H1 (cell line): ENCODE measurements at regions not wholly inside any gene's neighbourhood (a gene's known extent, or its start where the extent isn't known, plus 50 kb on each side); places are given as distances from the start of the nearest gene placed in this dataset.

Experiments used
- CTCF ChIA-PET: fragments of 300-600 bp; sonication (Branson Sonifier 250); formaldehyde crosslinking; loops from one replicate; lab custom pipeline; 2021; ENCODE audit not compliant: partially characterized antibody; lab: Charles Lee
- POLR2A ChIA-PET: fragments of 300-600 bp; sonication (Branson Sonifier 250); formaldehyde crosslinking; loops from one replicate; lab custom pipeline; 2021; ENCODE audit warnings: inconsistent platforms; ENCODE audit not compliant: partially characterized antibody; lab: Charles Lee
- DNase-seq, 2 experiments: peaks; one replicate each; pipeline versions ENCODE4 v3.0.0 to v3.0.0-alpha.2; 2010 to 2022; ENCODE audit warnings: low spot score in 2 of 2, low read depth in 1 of 2, mixed read lengths in 1 of 2
- FAIRE-seq: peaks from 2 replicates; lab custom pipeline; 2011; peaks lifted over from hg19 to GRCh38; lab: Jason Lieb, UNC
- H2AFZ ChIP-seq: 2 replicates; pipeline ENCODE4 v1.8.1; 2012; ENCODE audit warnings: low read length, inconsistent platforms
- H2AK5ac ChIP-seq: 2 replicates; pipeline ENCODE4 v1.6.1; 2013; ENCODE audit warnings: low read depth, low read length
- H2BK120ac ChIP-seq: replicated peaks from 2 replicates; pipeline ENCODE3; 2013; ENCODE audit warnings: low read depth, low read length, inconsistent platforms
- H2BK12ac ChIP-seq: 2 replicates; pipeline ENCODE4 v1.6.1; 2013; ENCODE audit warnings: low read depth, low read length
- H2BK15ac ChIP-seq: 2 replicates; pipeline ENCODE4 v1.6.1; 2013; ENCODE audit warnings: low read length
- H2BK20ac ChIP-seq: 2 replicates; pipeline ENCODE4 v1.6.1; 2013; ENCODE audit warnings: low read length
- H2BK5ac ChIP-seq: 2 replicates; pipeline ENCODE4 v1.6.1; 2013; ENCODE audit warnings: low read depth, low read length
- H3K14ac ChIP-seq: 2 replicates; pipeline ENCODE4 v1.6.1; 2013; ENCODE audit warnings: inconsistent platforms; ENCODE audit not compliant: insufficient read length
- H3K18ac ChIP-seq: 2 replicates; pipeline ENCODE4 v1.6.1; 2013; ENCODE audit warnings: low read length; ENCODE audit errors: extremely low read depth
- H3K23ac ChIP-seq: 2 replicates; pipeline ENCODE4 v1.6.1; 2013; ENCODE audit warnings: inconsistent platforms; ENCODE audit not compliant: insufficient read length
- H3K23me2 ChIP-seq: 2 replicates; pipeline ENCODE4 v1.6.1; 2013; ENCODE audit warnings: low read depth, low read length
- H3K27ac ChIP-seq: 2 replicates; pipeline ENCODE4 v1.6.1; 2011; ENCODE audit warnings: low read depth, low read length, inconsistent platforms
- H3K27me3 ChIP-seq, 4 experiments: replicated peaks in 1 of 4; 1 replicate in 1 of 4; 2 replicates in 3 of 4; pipeline versions ENCODE4 v1.6.1 to v1.8.1; 2011 to 2013; ENCODE audit warnings: low read length in 3 of 4, mild to moderate bottlenecking in 3 of 4, inconsistent platforms in 2 of 4, mixed read lengths in 2 of 4, moderate library complexity in 1 of 4; ENCODE audit not compliant: control insufficient read depth in 3 of 4, insufficient read depth in 3 of 4; ENCODE audit errors: extremely low read depth in 1 of 4
- H3K36me3 ChIP-seq, 4 experiments: 2 replicates each; pipeline versions ENCODE4 v1.6.1 to v1.8.1; 2011 to 2013; ENCODE audit warnings: mild to moderate bottlenecking in 4 of 4, low read length in 3 of 4, moderate library complexity in 2 of 4, control low read depth in 1 of 4, inconsistent platforms in 1 of 4; ENCODE audit not compliant: insufficient read depth in 4 of 4, control insufficient read depth in 2 of 4
- H3K4ac ChIP-seq: replicated peaks from 2 replicates; pipeline ENCODE3; 2013; ENCODE audit warnings: low read length, low read depth, mixed read lengths, inconsistent platforms; ENCODE audit not compliant: insufficient read length
- H3K4me1 ChIP-seq, 4 experiments: replicated peaks in 1 of 4; 1 replicate in 1 of 4; 2 replicates in 3 of 4; pipeline versions ENCODE4 v1.6.1 to v1.8.1; 2011 to 2013; ENCODE audit warnings: low read length in 3 of 4, inconsistent platforms in 2 of 4, mixed read lengths in 1 of 4; ENCODE audit not compliant: insufficient read depth in 4 of 4, control insufficient read depth in 3 of 4
- H3K4me2 ChIP-seq, 2 experiments: 2 replicates each; pipeline versions ENCODE4 v1.6.1 to v1.8.1; 2011 to 2013; ENCODE audit warnings: low read depth in 2 of 2, low read length in 2 of 2, control low read depth in 1 of 2, inconsistent platforms in 1 of 2, mild to moderate bottlenecking in 1 of 2; ENCODE audit not compliant: insufficient read depth in 1 of 2
- H3K4me3 ChIP-seq, 4 experiments: fragments of 200-600, 300-600 bp in 1 of 4; sonication (generic), shearing (Covaris generic), sonication (Bioruptor Twin) in 1 of 4; 2 replicates each; pipeline versions ENCODE4 v1.5.1 to v1.8.1; 2011 to 2016; ENCODE audit warnings: low read length in 4 of 4, low read depth in 3 of 4, control low read depth in 2 of 4, inconsistent platforms in 2 of 4, mild to moderate bottlenecking in 2 of 4, mixed read lengths in 1 of 4, moderate library complexity in 1 of 4; ENCODE audit not compliant: insufficient read depth in 2 of 4; ENCODE audit errors: extremely low read depth in 1 of 4
- H3K56ac ChIP-seq: replicated peaks from 2 replicates; pipeline ENCODE3; 2013; ENCODE audit warnings: low read depth, mild to moderate bottlenecking, mixed read lengths, low read length, inconsistent platforms; ENCODE audit not compliant: insufficient read length
- H3K79me1 ChIP-seq: 2 replicates; pipeline ENCODE4 v1.6.1; 2013; ENCODE audit warnings: low read depth, low read length, control low read depth
- H3K79me2 ChIP-seq, 2 experiments: 2 replicates each; pipeline versions ENCODE4 v1.6.1 to v1.8.1; 2012 to 2013; ENCODE audit warnings: low read length in 2 of 2, mild to moderate bottlenecking in 2 of 2, inconsistent platforms in 1 of 2; ENCODE audit not compliant: insufficient read depth in 2 of 2, control insufficient read depth in 1 of 2
- H3K9ac ChIP-seq, 4 experiments: replicated peaks in 1 of 4; 1 replicate in 1 of 4; 2 replicates in 3 of 4; pipeline versions ENCODE4 v1.6.1 to v1.8.1; 2011 to 2013; ENCODE audit warnings: low read depth in 3 of 4, low read length in 3 of 4, control low read depth in 2 of 4, mild to moderate bottlenecking in 2 of 4, moderate library complexity in 2 of 4, inconsistent platforms in 1 of 4; ENCODE audit errors: extremely low read depth in 1 of 4
- H3K9me3 ChIP-seq, 2 experiments: 2 replicates each; pipeline versions ENCODE4 v1.6.1 to v1.8.1; 2012 to 2013; ENCODE audit warnings: mild to moderate bottlenecking in 2 of 2, moderate library complexity in 2 of 2, control low read depth in 1 of 2, inconsistent platforms in 1 of 2, low read depth in 1 of 2, low read length in 1 of 2, mixed read lengths in 1 of 2; ENCODE audit not compliant: insufficient read depth in 2 of 2
- H4K20me1 ChIP-seq, 2 experiments: replicated peaks in 1 of 2; 2 replicates each; pipeline versions ENCODE3 to v1.8.1; 2011 to 2013; ENCODE audit warnings: inconsistent platforms in 2 of 2, low read length in 2 of 2, mild to moderate bottlenecking in 1 of 2; ENCODE audit not compliant: insufficient read depth in 2 of 2, control insufficient read depth in 1 of 2
- H4K5ac ChIP-seq: 2 replicates; pipeline ENCODE4 v1.6.1; 2013; ENCODE audit warnings: low read length, low read depth, mixed read lengths, inconsistent platforms; ENCODE audit not compliant: insufficient read length
- H4K8ac ChIP-seq: 2 replicates; pipeline ENCODE4 v1.8.0; 2013; ENCODE audit warnings: mild to moderate bottlenecking, moderate library complexity, low read length, inconsistent platforms; ENCODE audit not compliant: insufficient read depth; ENCODE audit errors: extremely low read depth
- H4K91ac ChIP-seq: replicated peaks from 2 replicates; pipeline ENCODE3; 2013; ENCODE audit warnings: low read length, mixed read lengths, inconsistent platforms; ENCODE audit not compliant: insufficient read length
- BCL11A ChIP-seq, 2 experiments: IDR thresholded peaks; one replicate each; pipeline ENCODE4 v1.6.1; 2011; ENCODE audit warnings: low read depth in 2 of 2, low read length in 2 of 2, mild to moderate bottlenecking in 2 of 2
- CEBPB ChIP-seq: IDR thresholded peaks from 2 replicates; pipeline ENCODE4 v1.6.1; 2012; ENCODE audit warnings: low read depth, low read length
- CTCF ChIP-seq, 3 experiments: IDR thresholded peaks; 1 replicate in 2 of 3; 2 replicates in 1 of 3; pipeline versions ENCODE4 v1.5.1 to v1.6.1; 2011; ENCODE audit warnings: low read length in 3 of 3, mild to moderate bottlenecking in 3 of 3, inconsistent platforms in 2 of 3, low read depth in 1 of 3, moderate library complexity in 1 of 3; ENCODE audit not compliant: insufficient read depth in 1 of 3; ENCODE audit errors: control extremely low read depth in 1 of 3
- EGR1 ChIP-seq: IDR thresholded peaks from 2 replicates; pipeline ENCODE4 v1.6.1; 2011; ENCODE audit warnings: low read depth, low read length, borderline replicate concordance
- EZH2 ChIP-seq: fragments of 200-600 bp; sonication (generic); IDR thresholded peaks from 2 replicates; pipeline ENCODE4 v1.7.1; 2012; ENCODE audit warnings: low read depth, mild to moderate bottlenecking, moderate library complexity, low read length, inconsistent platforms; ENCODE audit not compliant: severe bottlenecking
- KDM5A ChIP-seq: fragments of 200-600 bp; IDR thresholded peaks from 2 replicates; pipeline ENCODE4 v1.7.1; 2012; ENCODE audit warnings: mild to moderate bottlenecking, low read length, inconsistent platforms, mixed read lengths
- NANOG ChIP-seq: IDR thresholded peaks from 2 replicates; pipeline ENCODE4 v1.6.1; 2011; ENCODE audit warnings: low read length, low read depth, mild to moderate bottlenecking, inconsistent platforms; ENCODE audit not compliant: insufficient read depth, poor library complexity, severe bottlenecking
- POLR2AphosphoS5 ChIP-seq: IDR thresholded peaks from 2 replicates; pipeline ENCODE4 v1.6.1; 2011; ENCODE audit warnings: low read depth, low read length
- WGBS, 2 experiments: shearing (Covaris generic) in 1 of 2; methylation state at CpG; one replicate each; pipeline versions ENCODE4 v1.1.6 to v1.1.7; 2013 to 2015; ENCODE audit warnings: low lambda C conversion rate in 2 of 2, mixed read lengths in 2 of 2, inconsistent platforms in 1 of 2, low coverage in 1 of 2, missing lambda C conversion rate in 1 of 2; ENCODE audit not compliant: insufficient replicate concordance in 2 of 2, insufficient coverage in 1 of 2, insufficient read length in 1 of 2; ENCODE audit errors: extremely low coverage in 1 of 2, missing lambda C conversion rate in 1 of 2; 5-methylcytosine and 5-hydroxymethylcytosine counted together

- WGBS, 2 experiments: 94% methylated on average over 13 of the region's 15 CpGs; no CpG with 5 or more reads in 1 of the 2 experiments
- H3K79me1 ChIP-seq: no peaks in the 10 kb centered on the region
- no peak for FAIRE-seq
- no peak for TF ChIP-seq POLR2AphosphoS5
- no peak for TF ChIP-seq EZH2
- no peak for TF ChIP-seq CTCF (IDR thresholded peaks at IDR 0.05; ENCODE audit: control extremely low read depth in 1 of 3, insufficient read depth in 1 of 3, low read depth in 1 of 3, low read length in 3 of 3)
- no peak for TF ChIP-seq NANOG
- no peak for TF ChIP-seq BCL11A (IDR thresholded peaks at IDR 0.05; ENCODE audit: low read depth in 2 of 2, low read length in 2 of 2)
- no peak for TF ChIP-seq CEBPB
- no peak for TF ChIP-seq EGR1
- TF ChIP-seq KDM5A: no peak
These were observed 542.7 kb downstream of the BRD1 start for GRCh38 chr22:49284931-49285330.

More at GRCh38 chr22:49284931-49285330, 542.7 kb downstream of the BRD1 start:
- Histone ChIP-seq H3K27ac (no peak overlapping the region), H2AFZ (no peak overlapping the region), H3K4me3 (no peak overlapping the region), H3K4me1 (no peaks in the 10 kb centered on the region; a peak in 1 of 7 replicates), H4K8ac (no peak overlapping the region), H3K36me3 (no peaks in the 10 kb centered on the region), H2BK5ac (no peak overlapping the region), H4K20me1 (no peaks in the 10 kb centered on the region), H3K79me2 (no peaks in the 10 kb centered on the region), H2BK120ac (no peak overlapping the region), H3K4me2 (no peak overlapping the region), H2BK12ac (no peak overlapping the region), H3K23ac (no peak overlapping the region), H3K23me2 (no peaks in the 10 kb centered on the region), H3K9ac (no peak overlapping the region), H3K14ac (no peak overlapping the region), H2AK5ac (no peak overlapping the region), H3K27me3 (0 out of 7 replicates have a peak, but pooled peaks cover 0 to 2% (median 0%) of the 10 kb centered on the region in 4 experiments), H4K5ac (no peak overlapping the region), H2BK20ac (no peak overlapping the region), H3K4ac (no peak overlapping the region), H3K18ac (no peak overlapping the region), H3K56ac (no peak overlapping the region), H3K9me3 (no peaks in the 10 kb centered on the region), H4K91ac (no peak overlapping the region), H2BK15ac (no peak overlapping the region)
- ChIA-PET POLR2A (no interaction called here), CTCF (interaction anchor here (0.6 kb wide), 1 partner anchor 14 kb away, joined by 3 read pairs; no protein-coding TSS in a partner anchor)
- DNase-seq: no peak
